ENCODE measurements at regions not wholly inside any gene's neighbourhood (a gene's known extent, or its start where the extent isn't known, plus 50 kb on each side); places are given as distances from the start of the nearest gene placed in this dataset.
"Not testable (repeated sequence)": the region's sequence is repeated elsewhere in the genome, so short reads cannot be mapped to it uniquely, and the experiment has no call there.

DNA sequence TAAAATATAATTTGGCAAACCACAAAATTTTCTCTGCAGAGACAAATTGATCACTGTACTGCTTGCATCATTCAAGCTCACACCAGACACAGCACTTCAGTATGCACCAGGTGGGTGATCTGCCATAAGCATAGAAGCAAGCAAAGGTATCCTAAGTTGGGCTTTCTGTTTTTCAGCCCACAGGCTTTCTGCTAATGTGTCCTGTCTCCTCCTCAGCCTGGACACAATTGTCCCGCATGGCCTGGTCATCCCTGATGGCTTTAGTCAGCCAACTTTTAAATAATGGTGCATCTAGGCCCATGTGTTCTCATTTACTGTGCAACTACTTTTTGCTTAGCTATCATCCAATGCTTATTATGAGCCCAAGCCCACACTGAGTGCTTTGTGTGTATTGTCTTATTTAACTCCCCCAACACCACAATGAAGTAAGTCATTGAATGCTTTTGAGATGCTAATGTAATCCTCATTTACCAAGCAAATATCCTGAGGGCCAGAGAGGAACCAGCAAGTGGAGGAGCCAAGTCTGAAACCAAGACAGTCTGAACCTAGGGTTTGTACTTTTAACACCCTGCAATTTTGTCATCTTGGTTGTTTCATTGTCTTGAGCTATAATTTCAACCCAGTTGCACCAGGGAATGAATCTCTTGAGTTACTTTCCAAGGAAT is 111.2 kb upstream of the SETBP1 start:
- no peak for DNase-seq

DNA sequence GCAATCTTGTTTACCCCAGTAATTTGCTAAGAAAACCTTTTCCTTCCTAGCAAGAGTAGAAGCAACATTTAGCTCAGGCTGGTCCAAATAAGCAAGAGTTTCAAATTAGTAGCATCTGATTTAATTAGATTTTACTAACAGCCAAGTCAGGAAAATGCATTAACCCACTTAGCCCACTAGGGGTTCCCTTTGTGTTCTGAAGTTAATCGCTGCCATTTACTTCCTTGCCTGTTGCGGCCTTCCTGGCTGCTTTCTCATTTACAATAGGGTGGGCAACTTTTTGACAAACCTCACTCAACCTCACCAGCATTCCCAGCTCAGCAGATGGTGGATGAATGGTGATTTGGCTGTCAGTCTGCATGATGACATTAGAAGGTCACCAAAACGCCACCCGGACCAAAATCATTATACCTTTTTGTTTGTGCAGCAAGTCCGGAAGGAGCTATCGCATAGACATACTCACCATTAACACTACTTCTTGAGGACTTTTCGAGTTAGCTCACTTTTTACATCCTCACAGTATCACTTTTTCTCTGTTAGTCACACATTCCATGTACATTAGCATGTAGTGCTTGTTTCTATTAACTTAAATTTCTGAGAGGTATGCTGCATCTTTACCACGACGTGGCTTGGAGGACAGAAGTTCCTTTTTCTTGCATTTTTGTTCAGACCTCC is 101.5 kb upstream of the SETBP1 start:
- DNase-seq = peak; percentile 7

DNA sequence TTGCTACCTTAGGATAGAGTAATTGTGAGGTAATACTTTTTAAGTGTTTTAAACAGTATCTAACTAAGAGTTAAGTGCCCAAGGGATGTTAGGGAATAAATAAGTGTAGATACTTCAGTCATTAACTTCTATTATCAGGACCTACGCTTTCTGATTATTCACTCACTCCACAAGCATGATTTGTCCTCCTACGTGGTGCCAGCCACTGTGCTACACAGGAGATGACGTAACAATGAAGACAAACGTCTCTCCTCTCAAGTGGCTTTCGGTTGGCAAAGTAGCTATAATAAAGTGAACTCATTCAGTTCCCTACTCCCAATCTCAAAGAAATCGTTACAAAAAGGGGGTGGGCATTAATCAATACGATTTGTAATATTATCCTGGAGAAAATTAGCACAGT is 100.9 kb upstream of the SETBP1 start:
- DNase-seq = peak; percentile 26

DNA sequence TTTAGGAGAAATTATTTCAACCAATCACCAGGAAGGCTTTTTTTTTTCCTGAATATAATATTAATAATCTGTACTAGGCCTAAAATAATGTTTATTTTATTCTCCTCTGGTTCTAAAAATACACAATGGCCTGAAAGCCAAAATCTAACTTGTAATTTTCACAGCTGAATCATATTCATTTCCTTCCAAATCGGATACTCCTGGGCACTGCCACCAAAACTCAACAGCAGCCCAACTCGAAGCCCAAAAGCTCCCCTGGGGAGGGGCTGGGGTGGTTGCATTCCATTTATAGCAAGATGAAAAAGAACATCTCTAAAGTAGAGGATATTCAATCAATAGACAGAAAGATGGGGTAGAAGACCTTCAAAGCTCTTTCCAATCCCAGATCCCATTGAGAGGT is 100.5 kb upstream of the SETBP1 start:
- no peak for DNase-seq

- not testable (repeated sequence) for DNase-seq
These were observed 99.9 kb upstream of the SETBP1 start for GRCh38 chr18:44580782-44581181.

DNA sequence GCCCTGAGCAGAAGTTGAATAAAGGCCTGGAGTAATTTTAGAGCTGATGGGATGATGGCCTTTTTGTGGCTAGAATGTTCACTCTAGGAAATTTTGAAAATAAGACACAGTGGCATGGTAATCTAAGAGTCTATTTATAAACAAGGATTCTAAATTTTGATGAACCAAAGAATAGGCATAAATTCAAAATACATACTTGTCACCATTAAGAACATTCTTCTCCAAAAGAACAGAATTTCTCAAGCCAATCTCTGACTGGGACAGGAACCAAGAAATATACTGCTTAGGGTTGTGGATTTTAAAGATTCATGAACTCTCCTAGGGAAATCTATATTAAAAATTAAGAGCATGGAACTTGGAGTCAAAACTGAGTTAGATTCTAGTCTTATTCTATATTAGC is 98.2 kb upstream of the SETBP1 start:
- DNase-seq = no peak

DNA sequence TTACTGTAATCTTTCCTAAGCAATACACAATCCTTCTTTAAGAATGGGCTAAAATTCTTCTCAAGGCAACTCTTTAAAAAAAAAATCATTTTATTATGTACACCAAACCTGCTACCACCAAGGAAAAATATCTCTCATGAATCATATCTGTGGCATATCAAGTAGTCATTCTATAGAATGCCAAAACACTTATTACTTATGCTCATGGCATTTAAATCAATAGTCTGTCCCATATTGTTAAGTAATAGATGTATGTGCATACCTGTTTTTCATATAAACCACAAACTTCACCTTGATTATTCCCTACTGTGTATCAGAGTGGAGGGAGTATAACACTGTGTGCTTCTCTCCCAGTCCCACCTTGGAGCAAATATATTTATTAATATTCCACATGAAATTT is 95.8 kb upstream of the SETBP1 start:
- no peak for DNase-seq

GRCh38 chr18:44586782-44587524 is 93.7 kb upstream of the SETBP1 start:
- DNase-seq = no peak

DNA sequence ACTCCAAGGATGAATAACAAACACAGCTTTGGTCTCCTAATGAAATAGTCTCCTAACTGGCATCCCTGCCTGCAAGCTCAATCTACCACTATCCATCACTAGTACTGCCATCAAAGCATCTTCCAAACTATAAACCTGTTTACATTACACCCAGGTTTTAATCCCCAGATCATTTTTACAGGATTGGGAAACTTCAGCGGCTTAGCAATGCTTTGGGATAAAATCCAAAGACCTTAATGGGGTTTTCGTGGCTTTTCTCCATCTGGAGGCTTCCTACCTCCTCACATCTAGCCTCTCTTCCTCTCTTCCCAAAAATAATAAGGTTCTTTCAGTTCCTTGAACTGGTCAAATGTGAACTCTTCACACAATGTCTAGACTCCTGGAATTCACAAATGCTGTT is 92.2 kb upstream of the SETBP1 start:
- DNase-seq = no peak

- DNase-seq = no peak
These were observed 90.9 kb upstream of the SETBP1 start for GRCh38 chr18:44589693-44590355.

GRCh38 chr18:44590956-44591670 is 89.6 kb upstream of the SETBP1 start:
- no peak for DNase-seq

GRCh38 chr18:44592639-44593038 is 88.0 kb upstream of the SETBP1 start:
- no peak for DNase-seq

DNA sequence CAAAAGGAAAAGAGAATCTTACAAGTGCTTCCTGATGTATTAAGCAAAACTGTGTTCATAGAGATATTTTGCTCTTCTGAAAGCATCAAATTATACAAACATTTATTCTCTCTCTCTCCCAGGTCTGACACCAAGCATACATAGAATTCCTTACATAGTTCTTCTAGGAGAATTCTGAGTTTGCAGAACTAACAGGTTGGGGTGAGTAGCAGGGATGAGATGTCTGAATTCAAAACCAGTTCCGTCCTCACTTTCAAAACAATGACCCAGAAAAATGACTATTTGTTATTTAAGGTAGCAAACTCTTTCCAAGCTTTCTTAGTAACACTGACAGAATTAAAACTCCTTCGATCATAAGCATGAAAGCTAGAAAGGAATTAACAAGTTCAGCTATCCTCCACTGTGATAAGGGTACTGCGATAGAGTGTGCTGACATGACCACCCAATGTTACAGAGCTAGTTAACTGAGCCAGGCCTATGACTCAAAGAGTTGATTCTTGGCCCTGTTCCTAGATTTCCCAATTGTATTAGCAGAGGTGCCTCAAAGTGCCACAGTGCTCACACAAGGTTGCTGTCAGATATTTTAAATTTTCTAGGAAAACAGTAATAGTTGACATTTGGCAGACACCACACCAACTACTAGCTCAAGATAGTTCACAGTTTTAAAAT is 85.8 kb upstream of the SETBP1 start:
- DNase-seq = no peak

- no peak for DNase-seq
These were observed 82.9 kb upstream of the SETBP1 start for GRCh38 chr18:44597797-44598196.

DNA sequence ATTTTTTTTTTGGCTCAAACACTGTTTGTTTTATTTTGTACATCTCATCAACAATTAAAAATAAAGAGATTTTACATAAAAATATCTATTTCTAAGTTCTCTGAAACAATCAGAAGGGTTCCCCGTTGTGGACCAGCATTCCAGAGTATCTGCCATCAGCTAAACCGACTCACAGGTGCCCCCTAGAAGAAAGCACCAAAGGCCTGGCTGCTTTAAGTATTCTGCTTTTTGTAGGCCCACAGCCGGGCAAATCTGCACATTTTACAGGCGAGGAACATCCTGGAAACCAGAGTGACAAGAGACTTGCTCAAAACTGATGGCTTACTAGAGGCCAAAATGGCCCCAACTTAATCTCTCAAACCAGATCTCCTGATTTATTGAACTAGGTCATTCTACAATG is 82.2 kb upstream of the SETBP1 start:
- no peak for DNase-seq

DNA sequence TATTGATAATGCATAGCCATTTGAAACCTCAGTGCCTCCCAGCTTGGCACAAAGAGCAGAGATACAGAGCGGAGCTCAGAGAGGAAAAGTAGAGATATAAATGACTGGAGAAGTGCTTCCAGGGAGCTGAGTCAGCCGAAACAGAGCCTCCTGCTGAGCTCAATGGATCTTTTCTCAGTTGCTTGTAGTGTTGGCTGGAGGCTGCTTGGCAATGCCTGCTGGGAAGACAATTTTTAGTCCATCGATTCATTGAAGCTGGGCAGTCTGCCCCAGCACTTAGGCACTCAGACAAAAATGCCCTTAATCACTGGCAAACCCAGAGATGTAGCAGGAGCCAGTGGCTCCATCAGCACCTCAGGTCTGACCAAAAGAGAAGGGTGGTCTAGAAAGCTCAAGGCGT is 81.3 kb upstream of the SETBP1 start:
- DNase-seq = no peak

GRCh38 chr18:44601447-44601846 is 79.2 kb upstream of the SETBP1 start:
- no peak for DNase-seq

DNA sequence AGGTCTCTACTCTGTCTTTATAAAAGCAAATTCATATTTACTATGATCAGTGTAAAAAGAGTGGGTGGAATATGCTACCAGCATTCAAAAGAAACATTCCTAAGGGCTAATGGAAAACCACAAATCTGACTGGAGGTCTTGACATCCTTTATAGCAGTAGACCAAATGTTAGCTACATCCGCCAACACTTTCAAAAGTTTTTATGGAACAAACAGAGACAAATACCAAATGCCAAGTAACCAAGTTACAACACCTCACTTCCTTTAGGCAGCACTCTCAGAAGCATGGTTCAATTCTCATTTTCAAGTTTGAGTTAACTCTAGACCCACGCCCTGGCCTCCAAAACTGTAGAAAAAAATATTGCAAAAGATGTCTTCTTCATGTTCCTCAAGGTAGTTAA is 78.3 kb upstream of the SETBP1 start:
- DNase-seq = no peak

DNA sequence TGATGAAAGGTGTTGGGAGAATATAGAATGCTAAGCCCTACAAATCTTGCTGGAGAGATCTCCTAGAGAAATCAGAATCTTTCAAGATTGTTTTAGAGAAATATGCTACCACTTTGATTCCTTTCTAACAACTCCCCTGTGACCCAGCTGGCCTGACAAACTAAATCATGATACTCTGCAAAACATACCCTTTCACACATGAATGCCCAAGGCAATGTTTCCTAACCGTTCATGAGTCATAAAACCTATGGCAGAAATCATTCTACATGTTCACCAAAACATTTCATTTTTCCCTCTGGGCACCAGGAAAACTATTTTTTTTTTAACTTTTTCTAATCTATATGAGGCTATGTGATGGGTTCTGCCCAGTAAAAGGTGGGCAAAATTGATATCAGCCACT is 77.8 kb upstream of the SETBP1 start:
- no peak for DNase-seq

DNA sequence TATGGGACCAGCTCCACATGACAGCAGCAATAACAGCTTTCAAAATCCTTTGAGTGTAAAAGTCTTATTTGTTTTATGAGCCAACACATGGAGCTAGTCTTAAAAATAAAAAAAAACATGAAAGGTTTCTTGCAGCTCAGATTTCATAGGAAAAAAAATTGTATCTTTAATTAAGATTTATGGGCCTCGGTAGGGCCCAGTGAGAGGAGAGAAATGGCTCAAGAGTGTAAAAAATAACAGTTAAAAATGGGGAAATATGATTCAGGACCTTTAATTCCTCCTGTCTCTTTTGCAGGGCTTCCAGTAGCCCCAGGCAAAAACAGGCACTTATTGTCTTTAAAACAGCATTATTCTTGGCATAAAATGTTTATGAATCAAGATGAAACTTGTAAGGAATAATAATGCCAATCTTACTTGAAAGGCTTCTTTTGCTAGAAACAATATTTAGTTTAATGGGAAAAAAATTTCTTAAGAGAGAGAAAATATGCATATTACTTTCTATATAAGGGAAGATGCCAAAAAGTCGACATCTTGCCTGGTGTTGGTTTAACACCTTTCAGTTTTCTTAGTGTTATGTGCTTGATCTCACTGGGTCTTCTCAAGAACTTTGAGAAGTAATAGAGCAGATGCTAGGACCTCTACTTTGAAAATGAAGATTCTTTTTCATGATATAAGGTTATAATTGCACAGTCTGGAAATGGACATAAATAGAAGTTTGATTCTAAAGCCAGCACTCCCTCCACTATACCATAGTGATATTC is 71.3 kb upstream of the SETBP1 start:
- no peak for DNase-seq

DNA sequence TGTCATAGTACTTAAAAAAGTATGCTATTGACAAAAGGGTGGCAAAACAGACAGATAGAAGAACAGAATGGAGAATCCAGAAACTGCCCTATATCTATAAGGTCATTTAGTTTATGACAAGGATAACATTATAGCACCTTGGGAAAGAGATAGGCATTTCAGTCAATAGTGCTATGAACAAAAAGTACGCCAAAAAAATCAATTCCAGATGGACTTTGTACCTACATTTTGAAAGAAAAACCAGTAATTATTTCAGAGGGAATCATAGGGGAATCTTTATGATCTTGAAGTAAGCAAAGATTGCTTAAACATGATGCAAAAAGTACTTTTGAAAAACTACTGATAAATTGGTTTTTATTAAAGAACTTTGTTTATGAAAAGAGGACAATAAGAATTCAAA is 59.9 kb upstream of the SETBP1 start:
- DNase-seq = no peak

- no peak for DNase-seq
These were observed 56.6 kb upstream of the SETBP1 start for GRCh38 chr18:44624052-44624451.

All from inflammatory macrophage treated with lipopolysaccharide for 4 hours (primary cell).